ENCODE measurements at regions not wholly inside any gene's neighbourhood (a gene's known extent, or its start where the extent isn't known, plus 50 kb on each side); places are given as distances from the start of the nearest gene placed in this dataset.

GRCh38 chr18:40930211-40930882 is 1024.7 kb upstream of the PIK3C3 start:
- no peak overlapping the region for H3K27ac ChIP-seq
- H3K27me3 ChIP-seq: no peaks in the 10 kb centered on the region
- no peak overlapping the region for H3K4me3 ChIP-seq
- no peak for DNase-seq
- H3K4me1 ChIP-seq: no peaks in the 10 kb centered on the region
- H3K9me3 ChIP-seq: no peaks in the 10 kb centered on the region
- no peaks in the 10 kb centered on the region for H3K36me3 ChIP-seq
- TF ChIP-seq CTCF (IDR thresholded peaks at IDR 0.05) (no peak), POLR2A (IDR thresholded peaks at IDR 0.05) (no peak)

- no peaks in the 10 kb centered on the region for H3K27me3 ChIP-seq
- no peak overlapping the region for H3K27ac ChIP-seq
- H3K36me3 ChIP-seq: no peaks in the 10 kb centered on the region
- TF ChIP-seq POLR2A (IDR thresholded peaks at IDR 0.05) (no peak), CTCF (IDR thresholded peaks at IDR 0.05) (no peak)
- H3K4me1 ChIP-seq: no peaks in the 10 kb centered on the region
- DNase-seq: no peak
- H3K4me3 ChIP-seq: no peak overlapping the region
- H3K9me3 ChIP-seq: no peaks in the 10 kb centered on the region
Observed at GRCh38 chr18:40929399-40929798, 1025.6 kb upstream of the PIK3C3 start.

GRCh38 chr18:40926679-40927078 is 1028.4 kb upstream of the PIK3C3 start:
- TF ChIP-seq CTCF (IDR thresholded peaks at IDR 0.05) (no peak), POLR2A (IDR thresholded peaks at IDR 0.05) (no peak)

GRCh38 chr18:40925071-40925541 is 1029.9 kb upstream of the PIK3C3 start:
- H3K27ac ChIP-seq: no peak overlapping the region
- H3K4me3 ChIP-seq: no peak overlapping the region
- H3K4me1 ChIP-seq: no peaks in the 10 kb centered on the region
- H3K27me3 ChIP-seq: no peaks in the 10 kb centered on the region
- no peaks in the 10 kb centered on the region for H3K36me3 ChIP-seq
- TF ChIP-seq POLR2A (IDR thresholded peaks at IDR 0.05) (no peak), CTCF (IDR thresholded peaks at IDR 0.05) (no peak)
- no peaks in the 10 kb centered on the region for H3K9me3 ChIP-seq
- no peak for DNase-seq

More at GRCh38 chr18:40926679-40927078, 1028.4 kb upstream of the PIK3C3 start:
- Histone ChIP-seq H3K27ac (no peak overlapping the region), H3K9me3 (no peaks in the 10 kb centered on the region), H3K36me3 (no peaks in the 10 kb centered on the region), H3K4me3 (no peak overlapping the region), H3K27me3 (no peaks in the 10 kb centered on the region), H3K4me1 (no peaks in the 10 kb centered on the region)
- no peak for DNase-seq

- no peaks in the 10 kb centered on the region for H3K27me3 ChIP-seq
- H3K9me3 ChIP-seq: no peaks in the 10 kb centered on the region
- no peak overlapping the region for H3K4me3 ChIP-seq
- no peak for TF ChIP-seq CTCF (IDR thresholded peaks at IDR 0.05)
- no peak for TF ChIP-seq POLR2A (IDR thresholded peaks at IDR 0.05)
- H3K36me3 ChIP-seq: no peaks in the 10 kb centered on the region
- no peak overlapping the region for H3K27ac ChIP-seq
- H3K4me1 ChIP-seq: no peaks in the 10 kb centered on the region
- no peak for DNase-seq
Observed at GRCh38 chr18:40921845-40922629, 1033.0 kb upstream of the PIK3C3 start.

Measured in Peyer's patch (tissue), 4 donors.